ENCODE measurements at regions not wholly inside any gene's neighbourhood (a gene's known extent, or its start where the extent isn't known, plus 50 kb on each side); places are given as distances from the start of the nearest gene placed in this dataset.

- TF ChIP-seq CTCF (IDR thresholded peaks at IDR 0.05; ENCODE audit: insufficient read depth, low read depth, low read length) (no peak), EZH2 (IDR thresholded peaks at IDR 0.05; ENCODE audit: insufficient read depth, low read length) (no peak)
Observed at GRCh38 chr4:59412739-59413138, 1787.4 kb upstream of the ADGRL3 start.

Data from astrocyte (in vitro differentiated cells and primary cell).